ENCODE measurements at regions not wholly inside any gene's neighbourhood (a gene's known extent, or its start where the extent isn't known, plus 50 kb on each side); places are given as distances from the start of the nearest gene placed in this dataset.

DNA sequence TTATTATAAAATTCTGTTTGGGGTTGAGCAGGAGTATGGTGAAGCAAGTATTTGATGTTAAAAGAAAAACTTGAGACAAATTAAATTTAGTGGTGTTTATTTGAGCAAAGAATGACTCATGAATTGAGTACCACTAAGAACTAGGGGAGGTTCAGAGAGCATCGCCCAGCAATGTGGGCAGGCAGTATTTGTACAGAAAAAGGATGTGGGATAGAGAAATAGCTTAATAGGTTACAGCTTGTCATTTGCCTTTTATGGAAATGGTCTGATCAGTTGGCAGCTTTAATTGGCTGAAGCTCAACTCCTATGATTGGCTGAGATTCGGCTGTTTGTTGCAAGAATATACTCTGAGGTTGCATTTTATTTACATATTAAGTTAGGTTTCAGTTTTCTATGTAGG, 68.2 kb downstream of the LRATD1 start:
- TF ChIP-seq, protein P1, sequence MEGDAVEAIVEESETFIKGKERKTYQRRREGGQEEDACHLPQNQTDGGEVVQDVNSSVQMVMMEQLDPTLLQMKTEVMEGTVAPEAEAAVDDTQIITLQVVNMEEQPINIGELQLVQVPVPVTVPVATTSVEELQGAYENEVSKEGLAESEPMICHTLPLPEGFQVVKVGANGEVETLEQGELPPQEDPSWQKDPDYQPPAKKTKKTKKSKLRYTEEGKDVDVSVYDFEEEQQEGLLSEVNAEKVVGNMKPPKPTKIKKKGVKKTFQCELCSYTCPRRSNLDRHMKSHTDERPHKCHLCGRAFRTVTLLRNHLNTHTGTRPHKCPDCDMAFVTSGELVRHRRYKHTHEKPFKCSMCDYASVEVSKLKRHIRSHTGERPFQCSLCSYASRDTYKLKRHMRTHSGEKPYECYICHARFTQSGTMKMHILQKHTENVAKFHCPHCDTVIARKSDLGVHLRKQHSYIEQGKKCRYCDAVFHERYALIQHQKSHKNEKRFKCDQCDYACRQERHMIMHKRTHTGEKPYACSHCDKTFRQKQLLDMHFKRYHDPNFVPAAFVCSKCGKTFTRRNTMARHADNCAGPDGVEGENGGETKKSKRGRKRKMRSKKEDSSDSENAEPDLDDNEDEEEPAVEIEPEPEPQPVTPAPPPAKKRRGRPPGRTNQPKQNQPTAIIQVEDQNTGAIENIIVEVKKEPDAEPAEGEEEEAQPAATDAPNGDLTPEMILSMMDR (IDR thresholded peaks at IDR 0.05) = no peak
- TF ChIP-seq POLR2A (IDR thresholded peaks at IDR 0.05) = no peak
